ENCODE measurements at regions not wholly inside any gene's neighbourhood (a gene's known extent, or its start where the extent isn't known, plus 50 kb on each side); places are given as distances from the start of the nearest gene placed in this dataset.

GRCh38 chr16:26688699-26689098 is 378.0 kb upstream of the C16orf82 start:
- no peaks in the 10 kb centered on the region for H3K27me3 ChIP-seq (ENCODE audit: low read depth, low read length)
- TF ChIP-seq EZH2phosphoT487 (IDR thresholded peaks at IDR 0.05; ENCODE audit: low read depth), result no peak
- no peak for TF ChIP-seq CTCF (IDR thresholded peaks at IDR 0.05; ENCODE audit: low read depth, low read length)
- H3K9ac ChIP-seq (ENCODE audit: low read length), result no peak overlapping the region

GRCh38 chr16:26692658-26693057 is 374.1 kb upstream of the C16orf82 start:
- no peaks in the 10 kb centered on the region for H3K36me3 ChIP-seq (replicated peaks; ENCODE audit: low read depth, low read length)
- no peak overlapping the region for H3K9ac ChIP-seq (ENCODE audit: low read length)
- no peak overlapping the region for H3K4me2 ChIP-seq (ENCODE audit: low read length)
- no peak overlapping the region for H3K27ac ChIP-seq (ENCODE audit: low read length)
- no peak overlapping the region for H3K4me3 ChIP-seq (ENCODE audit: low read length)
- no peaks in the 10 kb centered on the region for H3K79me2 ChIP-seq (ENCODE audit: low read length)
- TF ChIP-seq EZH2phosphoT487 (IDR thresholded peaks at IDR 0.05; ENCODE audit: low read depth), result no peak
- no peak for TF ChIP-seq CTCF (IDR thresholded peaks at IDR 0.05; ENCODE audit: low read depth, low read length)
- no peaks in the 10 kb centered on the region for H3K27me3 ChIP-seq (ENCODE audit: low read depth, low read length)
- H2AFZ ChIP-seq (ENCODE audit: low read depth, low read length), result no peak overlapping the region
- no peaks in the 10 kb centered on the region for H3K4me1 ChIP-seq (ENCODE audit: low read length)
- H3K9me3 ChIP-seq (ENCODE audit: insufficient read depth, low read length), result no peaks in the 10 kb centered on the region
- H4K20me1 ChIP-seq (ENCODE audit: insufficient read depth, low read length), result no peaks in the 10 kb centered on the region

More at GRCh38 chr16:26688699-26689098, 378.0 kb upstream of the C16orf82 start:
- Histone ChIP-seq H2AFZ (ENCODE audit: low read depth, low read length) (no peak overlapping the region), H3K36me3 (replicated peaks; ENCODE audit: low read depth, low read length) (no peaks in the 10 kb centered on the region), H4K20me1 (ENCODE audit: insufficient read depth, low read length) (no peaks in the 10 kb centered on the region), H3K9me3 (ENCODE audit: insufficient read depth, low read length) (no peaks in the 10 kb centered on the region), H3K4me1 (ENCODE audit: low read length) (no peaks in the 10 kb centered on the region), H3K4me3 (ENCODE audit: low read length) (no peak overlapping the region), H3K27ac (ENCODE audit: low read length) (no peak overlapping the region), H3K79me2 (ENCODE audit: low read length) (no peaks in the 10 kb centered on the region), H3K4me2 (ENCODE audit: low read length) (no peak overlapping the region)

GRCh38 chr16:26697807-26698206 is 368.9 kb upstream of the C16orf82 start:
- Histone ChIP-seq H3K27me3 (ENCODE audit: low read depth, low read length) (no peaks in the 10 kb centered on the region), H3K4me1 (ENCODE audit: low read length) (0 out of 2 replicates have a peak, but pooled peaks cover 3% of the 10 kb centered on the region), H4K20me1 (ENCODE audit: insufficient read depth, low read length) (no peaks in the 10 kb centered on the region), H3K27ac (ENCODE audit: low read length) (no peak overlapping the region), H3K4me3 (ENCODE audit: low read length) (no peak overlapping the region), H3K36me3 (replicated peaks; ENCODE audit: low read depth, low read length) (no peaks in the 10 kb centered on the region), H3K9me3 (ENCODE audit: insufficient read depth, low read length) (no peaks in the 10 kb centered on the region), H3K79me2 (ENCODE audit: low read length) (no peaks in the 10 kb centered on the region), H2AFZ (ENCODE audit: low read depth, low read length) (no peak overlapping the region), H3K4me2 (ENCODE audit: low read length) (no peak overlapping the region), H3K9ac (ENCODE audit: low read length) (no peak overlapping the region)
- TF ChIP-seq EZH2phosphoT487 (IDR thresholded peaks at IDR 0.05; ENCODE audit: low read depth) (no peak), CTCF (IDR thresholded peaks at IDR 0.05; ENCODE audit: low read depth, low read length) (no peak)

GRCh38 chr16:26700250-26700649 is 366.5 kb upstream of the C16orf82 start:
- no peak overlapping the region for H3K4me2 ChIP-seq (ENCODE audit: low read length)
- no peak overlapping the region for H3K4me3 ChIP-seq (ENCODE audit: low read length)
- no peaks in the 10 kb centered on the region for H3K27me3 ChIP-seq (ENCODE audit: low read depth, low read length)
- H3K9me3 ChIP-seq (ENCODE audit: insufficient read depth, low read length), result no peaks in the 10 kb centered on the region
- H4K20me1 ChIP-seq (ENCODE audit: insufficient read depth, low read length), result no peaks in the 10 kb centered on the region
- no peak for TF ChIP-seq EZH2phosphoT487 (IDR thresholded peaks at IDR 0.05; ENCODE audit: low read depth)
- TF ChIP-seq CTCF (IDR thresholded peaks at IDR 0.05; ENCODE audit: low read depth, low read length), result no peak
- H3K9ac ChIP-seq (ENCODE audit: low read length), result no peak overlapping the region
- no peak overlapping the region for H2AFZ ChIP-seq (ENCODE audit: low read depth, low read length)
- H3K79me2 ChIP-seq (ENCODE audit: low read length), result no peaks in the 10 kb centered on the region
- no peaks in the 10 kb centered on the region for H3K36me3 ChIP-seq (replicated peaks; ENCODE audit: low read depth, low read length)
- 0 out of 2 replicates have a peak, but pooled peaks cover 3% of the 10 kb centered on the region for H3K4me1 ChIP-seq (ENCODE audit: low read length)
- no peak overlapping the region for H3K27ac ChIP-seq (ENCODE audit: low read length)

Data from OCI-LY3 (cell line).